Spleen (tissue), 11 donors: ENCODE measurements at regions not wholly inside any gene's neighbourhood (a gene's known extent, or its start where the extent isn't known, plus 50 kb on each side); places are given as distances from the start of the nearest gene placed in this dataset.

Experiments used
- DNase-seq: peaks from one replicate; pipeline ENCODE4 v3.0.0-alpha.2; 2020
- H3K27ac ChIP-seq, 8 donors: fragments of 200-600 bp; sonication (generic) in 7 of 8; 1 replicate in 4 of 8; 2 replicates in 4 of 8; pipeline versions ENCODE4 v1.5.0 to v1.8.0; 2016 to 2021; ENCODE audit warnings: inconsistent platforms in 4 of 8, mild to moderate bottlenecking in 4 of 8, moderate library complexity in 1 of 8
- H3K27me3 ChIP-seq, 7 donors: fragments of 200-600 bp; sonication (generic) in 6 of 7; replicated peaks in 1 of 7; 1 replicate in 4 of 7; 2 replicates in 3 of 7; pipeline versions ENCODE4 v1.5.0 to v1.8.0; 2016 to 2021; ENCODE audit warnings: inconsistent platforms in 3 of 7, mild to moderate bottlenecking in 1 of 7
- H3K36me3 ChIP-seq, 6 donors: fragments of 200-600 bp; sonication (generic) in 5 of 6; 1 replicate in 4 of 6; 2 replicates in 2 of 6; pipeline versions ENCODE4 v1.5.0 to v1.8.0; 2016 to 2021; ENCODE audit warnings: inconsistent platforms in 2 of 6
- H3K4me1 ChIP-seq, 6 donors: fragments of 200-600 bp; sonication (generic) in 5 of 6; 1 replicate in 3 of 6; 2 replicates in 3 of 6; pipeline versions ENCODE4 v1.5.0 to v1.8.0; 2016 to 2021; ENCODE audit warnings: inconsistent platforms in 3 of 6
- H3K4me3 ChIP-seq, 8 donors: fragments of 200-600 bp; sonication (generic) in 7 of 8; 1 replicate in 4 of 8; 2 replicates in 4 of 8; pipeline versions ENCODE4 v1.5.0 to v1.8.0; 2016 to 2021; ENCODE audit warnings: inconsistent platforms in 4 of 8, mild to moderate bottlenecking in 4 of 8, moderate library complexity in 2 of 8
- H3K9me3 ChIP-seq, 8 donors: fragments of 200-600 bp; sonication (generic) in 7 of 8; 1 replicate in 4 of 8; 2 replicates in 4 of 8; pipeline versions ENCODE4 v1.5.0 to v1.8.0; 2016 to 2021; ENCODE audit warnings: inconsistent platforms in 4 of 8
- CTCF ChIP-seq, 11 experiments: fragments of 200-600 bp in 7 of 11; fragments of 450-650 bp in 4 of 11; sonication (generic) in 4 of 11; IDR thresholded peaks in 8 of 11; conservative IDR thresholded peaks in 3 of 11; 1 replicate in 7 of 11; 2 replicates in 4 of 11; pipeline versions ENCODE4 v1.4.0 to v1.8.0; 2016 to 2021; ENCODE audit warnings: antibody characterized with exemption in 11 of 11, inconsistent platforms in 4 of 11, mild to moderate bottlenecking in 1 of 11
- POLR2A ChIP-seq, 3 donors: fragments of 450-650 bp; IDR thresholded peaks; one replicate each; pipeline ENCODE4 v1.5.1; 2017; ENCODE audit warnings: antibody characterized with exemption in 3 of 3, mild to moderate bottlenecking in 1 of 3
- POLR2AphosphoS5 ChIP-seq, 3 donors: sonication (generic); formaldehyde crosslinking; IDR thresholded peaks; one replicate each; pipeline ENCODE4 v1.5.1; 2017; ENCODE audit warnings: antibody characterized with exemption in 3 of 3
- WGBS, 5 donors: extraction: QIAGEN DNeasy Blood & Tissue Kit in 3 of 5; methylation state at CpG; one replicate each; pipeline versions ENCODE4 v1.1.5 to v1.1.7; 2013 to 2018; 5-methylcytosine and 5-hydroxymethylcytosine counted together
- intact Hi-C: fragments of 100-400 bp; cut with DNase I; formaldehyde crosslinking; loops from one replicate; pipeline ENCODE4 v1.15.0; 2023; ENCODE audit warnings: low total_unique reads
- donor health status: healthy with polysubstance abuse.
- donor health status: DM: no; HTN: no; CAD: no; lungs with moderate emphysema.
- donor health status: DM: no; HTN: no; CAD: no.
- donor health status: Bipolar disorder and iron deficiency.
- donor health status: healthy.
- donor health status: DM: no; HTN: no; CAD: no.
- donor health status: DM: yes; HTN: yes; CAD: no.

DNA sequence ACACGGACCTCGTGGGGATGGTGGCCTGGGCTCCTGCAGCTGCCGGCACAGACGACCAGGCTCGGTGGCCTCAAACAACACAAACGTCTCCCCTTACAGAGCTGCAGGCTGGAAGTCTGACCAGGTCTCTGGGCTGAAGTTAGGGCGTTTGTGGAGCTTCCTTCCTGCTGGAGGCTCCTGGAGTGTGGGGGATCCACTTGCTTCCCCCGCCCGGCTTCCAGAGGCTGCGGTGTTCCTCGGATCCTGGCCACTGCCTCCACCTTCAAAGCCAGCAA lies 313.5 kb downstream of the CTTN start:
- 57 to 83% (median 68%) methylated on average over 4 to 11 of the region's 11 CpGs for WGBS, 5 donors
- Histone ChIP-seq H3K27ac (peak overlapping the region in 5 of 8 donors; percentile 21 to 73 (median 62)), H3K9me3 (no peaks in the 10 kb centered on the region), H3K36me3 (no peaks in the 10 kb centered on the region), H3K27me3 (peaks cover 0 to 57% (median 0%) of the 10 kb centered on the region in 7 donors), H3K4me1 (peaks cover 0 to 48% (median 24%) of the 10 kb centered on the region in 6 donors), H3K4me3 (no peak overlapping the region)
- DNase-seq = no peak
- TF ChIP-seq POLR2A (IDR thresholded peaks at IDR 0.05) = no peak
- no peak for TF ChIP-seq CTCF (IDR thresholded peaks at IDR 0.05 in 8 of 11, conservative IDR thresholded peaks at IDR 0.05 in 3 of 11)
- no peak for TF ChIP-seq POLR2AphosphoS5 (IDR thresholded peaks at IDR 0.05)
- intact Hi-C loops = no loop called here

DNA sequence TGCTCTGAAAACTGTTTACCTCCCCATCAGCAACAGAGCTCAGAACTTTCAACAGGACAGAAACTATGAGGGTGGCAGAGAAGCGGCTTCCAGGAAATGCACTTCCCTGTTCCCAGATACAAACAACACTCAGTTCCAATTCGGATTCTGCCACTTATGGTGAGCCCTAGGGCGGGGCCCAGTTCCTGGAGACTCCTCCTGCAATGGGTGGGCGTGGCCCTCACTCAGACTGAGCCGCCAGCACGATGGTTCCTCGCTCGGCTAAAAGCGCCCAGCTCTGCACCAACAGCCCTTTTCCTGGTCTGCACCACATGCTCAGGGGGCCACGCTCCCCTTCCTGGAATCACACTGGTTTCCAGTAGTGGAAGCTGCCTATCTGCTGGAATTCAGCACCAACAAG lies 314.1 kb downstream of the CTTN start:
- peak; percentile 27 to 69 (median 68) for TF ChIP-seq POLR2AphosphoS5 (IDR thresholded peaks at IDR 0.05)
- TF ChIP-seq CTCF (IDR thresholded peaks at IDR 0.05 in 8 of 11, conservative IDR thresholded peaks at IDR 0.05 in 3 of 11) = no peak
- Histone ChIP-seq H3K27ac (peak overlapping the region in 5 of 8 donors; percentile 21 to 73 (median 62)), H3K36me3 (no peaks in the 10 kb centered on the region), H3K4me3 (peak overlapping the region in 1 of 8 donors; percentile 0), H3K4me1 (peaks cover 0 to 48% (median 24%) of the 10 kb centered on the region in 6 donors), H3K9me3 (no peaks in the 10 kb centered on the region), H3K27me3 (peaks cover 0 to 63% (median 0%) of the 10 kb centered on the region in 7 donors)
- peak; percentile 84 for DNase-seq
- 44 to 70% (median 54%) methylated on average over 2 to 10 of the region's 10 CpGs for WGBS, 5 donors
- intact Hi-C loops = no loop called here

GRCh38 chr11:70713086-70713835 lies 314.9 kb downstream of the CTTN start:
- intact Hi-C loops = no loop called here

More at GRCh38 chr11:70713086-70713835, 314.9 kb downstream of the CTTN start:
- peaks cover 0 to 48% (median 24%) of the 10 kb centered on the region in 6 donors for H3K4me1 ChIP-seq
- DNase-seq = peak; percentile 72
- no peak overlapping the region for H3K4me3 ChIP-seq
- H3K27ac ChIP-seq = no peak overlapping the region
- WGBS, 5 donors = 76 to 90% (median 84%) methylated on average over 18 to 24 of the region's 24 CpGs
- H3K9me3 ChIP-seq = no peaks in the 10 kb centered on the region
- TF ChIP-seq POLR2A (IDR thresholded peaks at IDR 0.05) (no peak), POLR2AphosphoS5 (IDR thresholded peaks at IDR 0.05) (no peak), CTCF (IDR thresholded peaks at IDR 0.05 in 8 of 11, conservative IDR thresholded peaks at IDR 0.05 in 3 of 11) (no peak)
- peaks cover 0 to 71% (median 0%) of the 10 kb centered on the region in 7 donors for H3K27me3 ChIP-seq
- no peaks in the 10 kb centered on the region for H3K36me3 ChIP-seq
